ENCODE measurements at regions not wholly inside any gene's neighbourhood (a gene's known extent, or its start where the extent isn't known, plus 50 kb on each side); places are given as distances from the start of the nearest gene placed in this dataset.

- TF ChIP-seq CTCF (conservative IDR thresholded peaks at IDR 0.05 in 1 of 2, IDR thresholded peaks at IDR 0.05 in 1 of 2; ENCODE audit: extremely low read depth in 1 of 2, insufficient read depth in 1 of 2, low read depth in 1 of 2, low read length in 2 of 2) (no peak), EZH2 (IDR thresholded peaks at IDR 0.05; ENCODE audit: borderline replicate concordance, low read length) (no peak)
Observed at GRCh38 chr5:58073243-58073642, 386.6 kb downstream of the PLK2 start.
